ENCODE measurements at regions not wholly inside any gene's neighbourhood (a gene's known extent, or its start where the extent isn't known, plus 50 kb on each side); places are given as distances from the start of the nearest gene placed in this dataset.

GRCh38 chr2:14023558-14023957 lies 609.0 kb upstream of the LRATD1 start:
- TF ChIP-seq POLR2A (IDR thresholded peaks at IDR 0.05), result no peak
- TF ChIP-seq EP300 (IDR thresholded peaks at IDR 0.05), result no peak
- no peak for TF ChIP-seq CTCF (IDR thresholded peaks at IDR 0.05)

Data from suprapubic skin (tissue), 3 donors.